ENCODE measurements at regions not wholly inside any gene's neighbourhood (a gene's known extent, or its start where the extent isn't known, plus 50 kb on each side); places are given as distances from the start of the nearest gene placed in this dataset.

DNA sequence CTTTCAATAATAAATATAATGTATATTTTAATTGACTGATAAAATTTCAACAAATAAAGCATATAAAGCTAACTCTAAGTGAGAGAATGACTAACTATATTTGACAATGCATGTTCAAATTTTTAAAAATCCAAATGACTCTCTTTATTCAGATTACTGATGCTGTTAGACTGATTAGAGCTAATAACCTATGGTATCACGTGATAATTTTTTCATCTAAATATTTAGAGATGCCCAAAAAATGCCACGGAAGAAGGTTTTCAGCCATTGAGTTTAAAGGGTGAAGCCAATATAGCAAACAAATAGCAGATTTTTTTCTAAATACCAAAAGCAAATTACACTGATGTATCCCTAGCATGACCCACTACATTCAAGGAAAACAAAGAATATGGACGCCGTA is 61.1 kb upstream of the OR10J4 start:
- no TSS peak for BruUV-seq (replicated peaks)
- FAIRE-seq = no peak
- Histone ChIP-seq H2AFZ (ENCODE audit: low read depth, low read length) (no peak overlapping the region), H3K4me3 (no peak overlapping the region), H3K79me2 (ENCODE audit: control insufficient read depth, insufficient read depth, low read length) (no peaks in the 10 kb centered on the region), H3K36me3 (ENCODE audit: control insufficient read depth, insufficient read depth, low read length) (no peaks in the 10 kb centered on the region), H3K27ac (ENCODE audit: extremely low read depth, low read depth, low read length) (no peak overlapping the region), H3K9me3 (replicated peaks; ENCODE audit: control insufficient read depth, insufficient read depth, low read depth, low read length) (0 out of 2 replicates have a peak, but pooled peaks cover 2% of the 10 kb centered on the region), H3K4me2 (ENCODE audit: insufficient read depth, low read length) (no peak overlapping the region), H3K27me3 (ENCODE audit: control insufficient read depth in 2 of 2, insufficient read depth in 2 of 2, low read length in 2 of 2) (no peaks in the 10 kb centered on the region), H4K20me1 (replicated peaks; ENCODE audit: control insufficient read depth, insufficient read depth, low read length) (no peaks in the 10 kb centered on the region), H3K9me1 (ENCODE audit: control insufficient read depth, insufficient read depth, low read length) (no peaks in the 10 kb centered on the region), H3K4me1 (replicated peaks in 1 of 2; ENCODE audit: control insufficient read depth in 2 of 2, insufficient read depth in 2 of 2, low read length in 2 of 2) (no peaks in the 10 kb centered on the region), H3K9ac (ENCODE audit: insufficient read depth in 1 of 2, low read depth in 2 of 2, low read length in 2 of 2) (no peak overlapping the region)
- ChIA-PET POLR2A (interaction anchor here (0.7 kb wide), 1 partner anchor 29 kb away, joined by 3 read pairs; no protein-coding TSS in a partner anchor), CTCF (ENCODE audit: low intra/inter-chr PET ratio) (no interaction called here)
- intact Hi-C loops (cut with micrococcal nuclease) (no loop called here), in situ Hi-C loops (cut with MboI) (no loop called here)
- DNase-seq (ENCODE audit: extremely low read depth in 1 of 4, low spot score in 3 of 4) = no peak
- ATAC-seq = no peak
- WGBS (ENCODE audit: insufficient coverage, low coverage, missing lambda C conversion rate) = 3% methylated on average over 4 of the region's 4 CpGs
- TF ChIP-seq TFE3 (CRISPR knock-in tag; IDR thresholded peaks at IDR 0.05) (peak; percentile 79), GATA2 (CRISPR knock-in tag; IDR thresholded peaks at IDR 0.05) (no peak), LCOR (CRISPR knock-in tag; IDR thresholded peaks at IDR 0.05) (no peak)
